CD14-positive monocyte (primary cell): ENCODE measurements at regions not wholly inside any gene's neighbourhood (a gene's known extent, or its start where the extent isn't known, plus 50 kb on each side); places are given as distances from the start of the nearest gene placed in this dataset.

Experiments
- DNase-seq, 3 donors: peaks; one replicate each; pipeline ENCODE4 v3.0.0-alpha.2; 2011 to 2022
- H2AFZ ChIP-seq: 2 replicates; pipeline ENCODE4 v1.6.0; 2012; ENCODE audit warnings: mild to moderate bottlenecking, low read depth, low read length, inconsistent platforms; ENCODE audit not compliant: insufficient read depth, poor library complexity, severe bottlenecking
- H3K27ac ChIP-seq, 2 donors: 1 replicate in 1 of 2; 2 replicates in 1 of 2; pipeline ENCODE4 v1.5.1; 2012 to 2013; ENCODE audit warnings: low read length in 2 of 2, control low read depth in 1 of 2, inconsistent platforms in 1 of 2, low read depth in 1 of 2, mild to moderate bottlenecking in 1 of 2
- H3K27me3 ChIP-seq, 2 donors: one replicate each; pipeline versions ENCODE4 v1.6.0 to v1.6.1; 2011 to 2013; ENCODE audit warnings: low read length in 2 of 2; ENCODE audit not compliant: control insufficient read depth in 2 of 2, insufficient read depth in 2 of 2
- H3K36me3 ChIP-seq, 2 donors: replicated peaks in 1 of 2; 1 replicate in 1 of 2; 2 replicates in 1 of 2; pipeline versions ENCODE4 v1.5.1 to v1.6.1; 2012 to 2013; ENCODE audit warnings: low read length in 2 of 2, control low read depth in 1 of 2, inconsistent platforms in 1 of 2, mild to moderate bottlenecking in 1 of 2; ENCODE audit not compliant: insufficient read depth in 2 of 2, control insufficient read depth in 1 of 2
- H3K4me1 ChIP-seq, 2 donors: 1 replicate in 1 of 2; 2 replicates in 1 of 2; pipeline versions ENCODE4 v1.5.1 to v1.6.1; 2012 to 2013; ENCODE audit warnings: low read length in 2 of 2, control low read depth in 1 of 2, inconsistent platforms in 1 of 2, mild to moderate bottlenecking in 1 of 2, moderate library complexity in 1 of 2; ENCODE audit not compliant: insufficient read depth in 2 of 2, control insufficient read depth in 1 of 2
- H3K4me2 ChIP-seq: replicated peaks from 2 replicates; pipeline ENCODE3; 2012; ENCODE audit warnings: low read length, moderate library complexity, mild to moderate bottlenecking; ENCODE audit not compliant: poor library complexity, severe bottlenecking; ENCODE audit errors: extremely low read depth
- H3K4me3 ChIP-seq, 3 experiments: fragments of 200-600 bp in 1 of 3; sonication (generic) in 1 of 3; replicated peaks in 1 of 3; 1 replicate in 2 of 3; 2 replicates in 1 of 3; pipeline ENCODE4 v1.5.1; 2011 to 2013; ENCODE audit warnings: low read length in 3 of 3, mild to moderate bottlenecking in 3 of 3, control low read depth in 2 of 3, low read depth in 2 of 3, inconsistent platforms in 1 of 3, moderate library complexity in 1 of 3
- H3K79me2 ChIP-seq: 2 replicates; pipeline ENCODE4 v1.6.0; 2012; ENCODE audit warnings: mild to moderate bottlenecking, control low read depth, inconsistent platforms, low read length, moderate library complexity; ENCODE audit not compliant: insufficient read depth
- H3K9ac ChIP-seq: 2 replicates; pipeline ENCODE4 v1.6.0; 2017; ENCODE audit warnings: low read length, mild to moderate bottlenecking; ENCODE audit not compliant: insufficient read depth, poor library complexity, severe bottlenecking
- H3K9me3 ChIP-seq, 2 donors: replicated peaks in 1 of 2; 1 replicate in 1 of 2; 2 replicates in 1 of 2; pipeline versions ENCODE4 v1.5.1 to v1.6.1; 2012 to 2013; ENCODE audit warnings: low read length in 2 of 2, control low read depth in 1 of 2; ENCODE audit not compliant: control insufficient read depth in 1 of 2, insufficient read depth in 1 of 2
- H4K20me1 ChIP-seq: 2 replicates; pipeline ENCODE4 v1.6.0; 2012; ENCODE audit warnings: mild to moderate bottlenecking, low read length, control low read depth, moderate library complexity; ENCODE audit not compliant: insufficient read depth
- H3K27ac Mint-ChIP-seq, 7 donors: one replicate each; pipeline ENCODE4 v1.8.0; 2020; ENCODE audit warnings: mild to moderate bottlenecking in 7 of 7, mixed read lengths in 7 of 7, moderate library complexity in 6 of 7, inconsistent platforms in 2 of 7
- H3K27me3 Mint-ChIP-seq, 3 donors: one replicate each; pipeline ENCODE4 v1.8.0; 2021 to 2022; ENCODE audit warnings: low read depth in 3 of 3, mild to moderate bottlenecking in 3 of 3, mixed read lengths in 3 of 3, moderate library complexity in 3 of 3, inconsistent platforms in 1 of 3
- H3K36me3 Mint-ChIP-seq, 2 donors: one replicate each; pipeline ENCODE4 v1.8.0; 2020; ENCODE audit warnings: mixed read lengths in 2 of 2, inconsistent platforms in 1 of 2, mild to moderate bottlenecking in 1 of 2
- H3K4me1 Mint-ChIP-seq: one replicate; pipeline ENCODE4 v1.8.0; 2020; ENCODE audit warnings: mild to moderate bottlenecking, mixed read lengths
- H3K4me3 Mint-ChIP-seq, 2 donors: one replicate each; pipeline ENCODE4 v1.8.0; 2020; ENCODE audit warnings: mild to moderate bottlenecking in 2 of 2, mixed read lengths in 2 of 2, moderate library complexity in 1 of 2
- H3K9me3 Mint-ChIP-seq, 7 donors: one replicate each; pipeline ENCODE4 v1.8.0; 2020 to 2022; ENCODE audit warnings: mixed read lengths in 7 of 7, mild to moderate bottlenecking in 6 of 7, moderate library complexity in 6 of 7, inconsistent platforms in 2 of 7
- whole genome bisulfite sequencing: methylation state at CpG from one replicate; pipeline ENCODE4 v1.1.5; 2013; ENCODE audit warnings: missing lambda C conversion rate; ENCODE audit not compliant: insufficient coverage; 5-methylcytosine and 5-hydroxymethylcytosine counted together
- intact Hi-C, 2 donors: fragments of 100-400 bp; cut with micrococcal nuclease; formaldehyde crosslinking; loops; one replicate each; pipeline versions ENCODE4 v1.15.0 to v1.15.1; 2023
- TF ChIP-seq, protein P1 (sequence below): fragments of 200-600 bp; IDR thresholded peaks from one replicate; pipeline ENCODE4 v1.8.0; 2022; ENCODE audit warnings: antibody characterized with exemption, mild to moderate bottlenecking

DNA sequence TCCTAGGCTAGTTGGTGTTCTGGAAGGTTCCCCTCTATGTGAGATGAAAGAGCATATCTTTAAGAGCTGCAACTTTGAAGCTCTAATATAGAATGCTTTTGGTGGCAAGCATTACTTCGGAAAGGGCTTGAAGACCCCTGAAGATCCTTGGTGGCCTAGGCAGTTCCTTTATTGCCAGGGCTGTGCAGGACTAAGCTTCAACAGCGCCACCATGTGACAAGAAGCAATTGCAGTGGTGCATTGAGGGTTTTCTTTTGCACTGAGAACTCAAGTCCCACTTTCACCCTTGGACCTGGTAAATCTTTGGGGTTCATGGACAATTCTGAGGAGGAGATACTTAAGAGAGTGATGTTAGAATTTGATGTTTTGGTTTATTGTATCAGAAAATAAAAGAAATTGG, 237.4 kb upstream of the GMDS start:
- H3K9me3 ChIP-seq: peaks cover 12 to 18% of the 10 kb centered on the region in 2 donors
- H3K9me3 Mint-ChIP-seq: peaks cover 16 to 31% (median 24%) of the 10 kb centered on the region in 7 donors
- peaks cover 9 to 12% of the 10 kb centered on the region in 2 donors for H3K4me1 ChIP-seq
- peaks cover 15% of the 10 kb centered on the region for H3K4me1 Mint-ChIP-seq
- no peak overlapping the region for H3K9ac ChIP-seq
- no peaks in the 10 kb centered on the region for H3K79me2 ChIP-seq
- no peak overlapping the region for H3K4me3 Mint-ChIP-seq
- no peaks in the 10 kb centered on the region for H4K20me1 ChIP-seq
- no peaks in the 10 kb centered on the region for H3K27me3 ChIP-seq
- no peaks in the 10 kb centered on the region for H3K36me3 Mint-ChIP-seq
- intact Hi-C loops: no loop called here
- H3K4me3 ChIP-seq: no peak overlapping the region
- WGBS: 100% methylated on average over 1 of the region's 2 CpGs
- no peaks in the 10 kb centered on the region for H3K36me3 ChIP-seq
- H3K4me2 ChIP-seq: no peak overlapping the region
- H3K27me3 Mint-ChIP-seq: peaks cover 4 to 12% (median 8%) of the 10 kb centered on the region in 3 donors
- no peak overlapping the region for H3K27ac Mint-ChIP-seq
- TF ChIP-seq, protein P1, sequence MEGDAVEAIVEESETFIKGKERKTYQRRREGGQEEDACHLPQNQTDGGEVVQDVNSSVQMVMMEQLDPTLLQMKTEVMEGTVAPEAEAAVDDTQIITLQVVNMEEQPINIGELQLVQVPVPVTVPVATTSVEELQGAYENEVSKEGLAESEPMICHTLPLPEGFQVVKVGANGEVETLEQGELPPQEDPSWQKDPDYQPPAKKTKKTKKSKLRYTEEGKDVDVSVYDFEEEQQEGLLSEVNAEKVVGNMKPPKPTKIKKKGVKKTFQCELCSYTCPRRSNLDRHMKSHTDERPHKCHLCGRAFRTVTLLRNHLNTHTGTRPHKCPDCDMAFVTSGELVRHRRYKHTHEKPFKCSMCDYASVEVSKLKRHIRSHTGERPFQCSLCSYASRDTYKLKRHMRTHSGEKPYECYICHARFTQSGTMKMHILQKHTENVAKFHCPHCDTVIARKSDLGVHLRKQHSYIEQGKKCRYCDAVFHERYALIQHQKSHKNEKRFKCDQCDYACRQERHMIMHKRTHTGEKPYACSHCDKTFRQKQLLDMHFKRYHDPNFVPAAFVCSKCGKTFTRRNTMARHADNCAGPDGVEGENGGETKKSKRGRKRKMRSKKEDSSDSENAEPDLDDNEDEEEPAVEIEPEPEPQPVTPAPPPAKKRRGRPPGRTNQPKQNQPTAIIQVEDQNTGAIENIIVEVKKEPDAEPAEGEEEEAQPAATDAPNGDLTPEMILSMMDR: peak; percentile 7
- no peak overlapping the region for H2AFZ ChIP-seq
- H3K27ac ChIP-seq: no peak overlapping the region
- no peak for DNase-seq

DNA sequence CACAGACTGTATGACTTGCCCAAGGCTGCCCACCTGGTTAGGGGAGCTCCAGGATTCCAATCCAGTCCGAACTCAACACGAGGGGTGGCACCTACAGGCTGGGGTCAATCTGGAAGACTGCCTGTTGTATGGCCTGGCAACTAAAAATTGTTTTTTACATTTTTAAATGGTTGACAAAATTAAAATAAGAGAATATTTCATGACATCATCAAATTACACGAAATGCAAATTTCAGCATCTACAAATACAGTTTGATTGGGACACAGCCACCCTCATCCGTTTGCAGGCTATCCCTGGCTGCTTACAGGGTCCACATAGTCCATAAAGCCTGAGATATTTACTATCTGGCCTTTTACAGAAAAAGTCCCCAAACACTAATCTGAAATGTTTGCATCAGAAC, 235.9 kb upstream of the GMDS start:
- H3K4me3 ChIP-seq: no peak overlapping the region
- no peaks in the 10 kb centered on the region for H3K36me3 Mint-ChIP-seq
- TF ChIP-seq, protein P1: no peak
- no peak overlapping the region for H3K27ac ChIP-seq
- no peaks in the 10 kb centered on the region for H3K27me3 ChIP-seq
- H3K27me3 Mint-ChIP-seq: peaks cover 2 to 12% (median 4%) of the 10 kb centered on the region in 3 donors
- no peaks in the 10 kb centered on the region for H3K79me2 ChIP-seq
- no peak overlapping the region for H3K4me2 ChIP-seq
- peaks cover 16 to 31% (median 24%) of the 10 kb centered on the region in 7 donors for H3K9me3 Mint-ChIP-seq
- 84% methylated on average over 2 of the region's 4 CpGs for WGBS
- H3K4me1 Mint-ChIP-seq: peaks cover 15% of the 10 kb centered on the region
- no peaks in the 10 kb centered on the region for H3K36me3 ChIP-seq
- DNase-seq: no peak
- H4K20me1 ChIP-seq: no peaks in the 10 kb centered on the region
- no peak overlapping the region for H3K27ac Mint-ChIP-seq
- peaks cover 9 to 12% of the 10 kb centered on the region in 2 donors for H3K4me1 ChIP-seq
- no peak overlapping the region for H3K9ac ChIP-seq
- peaks cover 12 to 18% of the 10 kb centered on the region in 2 donors for H3K9me3 ChIP-seq
- H2AFZ ChIP-seq: no peak overlapping the region
- no peak overlapping the region for H3K4me3 Mint-ChIP-seq
- intact Hi-C loops: no loop called here
